ENCODE measurements at regions not wholly inside any gene's neighbourhood (a gene's known extent, or its start where the extent isn't known, plus 50 kb on each side); places are given as distances from the start of the nearest gene placed in this dataset.

GRCh38 chr2:220279840-220280239 is 652.4 kb downstream of the SLC4A3 start:
- DNase-seq (ENCODE audit: low spot score) = no peak

GRCh38 chr2:220280736-220281135 is 653.3 kb downstream of the SLC4A3 start:
- DNase-seq (ENCODE audit: low spot score) = no peak

- no peak for DNase-seq (ENCODE audit: low spot score)
Measured at GRCh38 chr2:220281771-220282170, 654.3 kb downstream of the SLC4A3 start.

- no peak for DNase-seq (ENCODE audit: low spot score)
Measured at GRCh38 chr2:220282236-220282635, 654.8 kb downstream of the SLC4A3 start.

- no peak for DNase-seq (ENCODE audit: low spot score)
Measured at GRCh38 chr2:220293966-220294365, 666.5 kb downstream of the SLC4A3 start.

GRCh38 chr2:220296174-220296573 is 668.7 kb downstream of the SLC4A3 start:
- no peak for DNase-seq (ENCODE audit: low spot score)

GRCh38 chr2:220297093-220297492 is 669.7 kb downstream of the SLC4A3 start:
- DNase-seq (ENCODE audit: low spot score) = no peak

- no peak for DNase-seq (ENCODE audit: low spot score)
Measured at GRCh38 chr2:220300806-220301205, 673.4 kb downstream of the SLC4A3 start.

- DNase-seq (ENCODE audit: low spot score) = no peak
Measured at GRCh38 chr2:220302756-220303155, 675.3 kb downstream of the SLC4A3 start.

- no peak for DNase-seq (ENCODE audit: low spot score)
Measured at GRCh38 chr2:220309215-220309614, 681.8 kb downstream of the SLC4A3 start.

- DNase-seq (ENCODE audit: low spot score) = no peak
Measured at GRCh38 chr2:220310451-220310861, 683.0 kb downstream of the SLC4A3 start.

- DNase-seq (ENCODE audit: low spot score) = no peak
Measured at GRCh38 chr2:220315098-220315823, 687.8 kb downstream of the SLC4A3 start.

- DNase-seq (ENCODE audit: low spot score) = no peak
Measured at GRCh38 chr2:220318037-220318436, 690.6 kb downstream of the SLC4A3 start.

- no peak for DNase-seq (ENCODE audit: low spot score)
Measured at GRCh38 chr2:220318508-220318907, 691.1 kb downstream of the SLC4A3 start.

- no peak for DNase-seq (ENCODE audit: low spot score)
Measured at GRCh38 chr2:220320326-220320725, 692.9 kb downstream of the SLC4A3 start.

GRCh38 chr2:220332886-220333285 is 705.5 kb downstream of the SLC4A3 start:
- DNase-seq (ENCODE audit: low spot score) = no peak

- peak; percentile 16 for DNase-seq (ENCODE audit: low spot score)
Measured at GRCh38 chr2:220334210-220334609, 706.8 kb downstream of the SLC4A3 start.

- DNase-seq (ENCODE audit: low spot score) = no peak
Measured at GRCh38 chr2:220334871-220335590, 707.6 kb downstream of the SLC4A3 start.

- no peak for DNase-seq (ENCODE audit: low spot score)
Measured at GRCh38 chr2:220335591-220335915, 708.1 kb downstream of the SLC4A3 start.

GRCh38 chr2:220336771-220337170 is 709.3 kb downstream of the SLC4A3 start:
- DNase-seq (ENCODE audit: low spot score) = no peak

- no peak for DNase-seq (ENCODE audit: low spot score)
Measured at GRCh38 chr2:220337611-220338440, 710.4 kb downstream of the SLC4A3 start.

GRCh38 chr2:220341014-220341413 is 713.6 kb downstream of the SLC4A3 start:
- DNase-seq (ENCODE audit: low spot score) = no peak

- no peak for DNase-seq (ENCODE audit: low spot score)
Measured at GRCh38 chr2:220346919-220347318, 719.5 kb downstream of the SLC4A3 start.
